DMS153 treated with DMSO at 0.1 percent for 48 hours (cell line): ENCODE measurements at regions not wholly inside any gene's neighbourhood (a gene's known extent, or its start where the extent isn't known, plus 50 kb on each side); places are given as distances from the start of the nearest gene placed in this dataset.
"Not testable (repeated sequence)": the region's sequence is repeated elsewhere in the genome, so short reads cannot be mapped to it uniquely, and the experiment has no call there.

Experiments used
- DNase-seq: peaks from one replicate; lab custom pipeline; 2025; ENCODE audit not compliant: unreplicated experiment; lab: John Stamatoyannopoulos, UW

DNA sequence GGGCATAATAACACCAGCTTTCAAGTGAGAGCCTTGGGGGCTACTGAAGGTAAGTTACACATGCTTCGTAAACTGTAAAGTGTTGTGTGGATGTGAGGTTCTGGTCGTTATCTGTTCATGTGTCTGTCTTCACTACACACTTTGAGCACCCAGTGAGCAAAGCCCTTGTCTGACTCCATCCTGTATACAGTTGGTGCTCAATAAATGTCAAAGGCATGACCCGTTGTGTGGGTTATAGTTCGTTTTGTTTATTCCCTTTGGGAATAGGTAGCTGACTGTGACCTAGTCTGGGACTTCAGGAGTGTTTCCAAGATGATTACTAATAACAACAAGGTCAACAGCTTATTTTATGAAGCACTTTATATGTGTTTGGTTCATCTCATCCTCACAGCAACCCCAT is 146.9 kb downstream of the MIAT start:
- DNase-seq: no peak

DNA sequence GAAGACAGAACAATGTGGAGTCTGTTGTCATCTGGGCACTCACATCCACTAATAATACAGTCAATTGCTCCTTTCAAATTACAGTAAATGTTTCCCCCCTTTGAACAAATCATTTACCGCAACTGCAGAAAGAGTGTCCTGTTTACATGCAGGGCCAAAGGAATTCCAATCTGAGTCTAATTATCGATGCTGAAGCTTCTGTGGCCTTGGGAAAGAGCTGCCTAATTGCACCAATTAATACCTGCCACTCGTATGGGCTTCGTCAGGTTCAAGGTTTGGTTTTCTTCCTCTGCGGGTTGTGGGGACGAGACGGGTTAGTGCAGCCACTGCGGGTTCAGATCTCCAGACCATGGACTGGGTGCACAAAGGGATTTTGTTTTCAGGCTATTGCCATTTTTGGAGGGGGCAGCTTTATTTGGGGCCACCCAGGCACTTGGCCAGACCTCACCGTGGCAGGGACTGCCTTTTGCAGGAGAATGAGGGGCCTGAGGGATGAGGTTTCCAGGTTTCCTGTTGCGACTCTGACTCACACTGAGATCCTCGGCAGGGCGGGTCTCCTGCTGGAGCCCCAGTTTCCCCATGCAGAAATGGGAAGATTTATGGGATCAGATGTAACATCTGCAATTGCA is 147.6 kb downstream of the MIAT start:
- DNase-seq: no peak

DNA sequence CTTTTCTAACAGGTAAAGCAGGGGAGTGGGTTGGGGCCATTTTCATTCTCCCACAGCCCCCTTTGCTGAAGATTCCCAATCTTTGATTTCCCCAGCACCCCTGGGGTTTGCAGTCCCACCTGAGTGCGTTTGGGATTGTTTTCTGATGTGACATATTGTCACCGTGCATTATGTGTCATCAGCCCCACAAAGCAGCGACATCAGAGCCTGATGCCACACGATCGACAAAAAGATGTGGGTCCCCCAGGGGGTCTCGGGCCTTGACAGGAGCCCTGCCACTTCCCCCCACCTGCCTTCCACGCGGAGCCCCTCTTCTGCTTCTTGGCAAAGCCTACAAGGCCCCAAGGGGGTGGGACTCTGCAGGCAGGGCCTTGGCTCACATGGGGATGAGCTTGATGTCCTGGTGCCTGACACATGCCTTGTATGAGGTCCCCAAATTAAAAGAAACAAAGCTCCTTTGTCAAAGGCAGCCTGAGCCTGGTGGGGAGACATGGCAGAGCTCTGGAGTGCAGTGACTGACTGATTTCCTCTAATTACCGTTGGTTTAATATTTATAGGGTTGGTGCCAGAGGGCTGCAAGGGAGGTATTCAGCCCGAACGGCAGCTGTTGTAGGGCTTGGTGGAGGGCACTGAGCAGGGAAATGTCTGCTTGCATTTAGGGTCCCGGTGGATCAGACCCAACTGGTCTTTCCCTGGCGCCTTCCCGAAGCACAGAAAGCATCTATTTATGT is 149.2 kb downstream of the MIAT start:
- DNase-seq: no peak

DNA sequence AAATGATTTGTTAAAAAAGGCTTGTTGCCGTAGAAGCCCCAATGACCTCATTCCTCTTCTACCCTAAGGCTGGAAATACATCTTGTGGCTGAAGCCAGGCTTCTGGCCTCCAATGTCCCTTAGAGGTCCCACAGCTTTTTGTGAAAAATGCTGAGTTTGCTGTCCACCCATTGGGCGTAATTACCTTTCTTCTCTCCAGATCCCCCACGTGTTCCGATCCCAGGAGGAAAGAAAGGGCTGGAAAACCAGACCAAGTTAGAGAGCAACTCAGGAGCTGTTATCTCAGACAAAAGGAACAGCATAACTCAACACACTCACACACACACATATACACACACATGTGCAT is 154.2 kb downstream of the MIAT start:
- no peak for DNase-seq

DNA sequence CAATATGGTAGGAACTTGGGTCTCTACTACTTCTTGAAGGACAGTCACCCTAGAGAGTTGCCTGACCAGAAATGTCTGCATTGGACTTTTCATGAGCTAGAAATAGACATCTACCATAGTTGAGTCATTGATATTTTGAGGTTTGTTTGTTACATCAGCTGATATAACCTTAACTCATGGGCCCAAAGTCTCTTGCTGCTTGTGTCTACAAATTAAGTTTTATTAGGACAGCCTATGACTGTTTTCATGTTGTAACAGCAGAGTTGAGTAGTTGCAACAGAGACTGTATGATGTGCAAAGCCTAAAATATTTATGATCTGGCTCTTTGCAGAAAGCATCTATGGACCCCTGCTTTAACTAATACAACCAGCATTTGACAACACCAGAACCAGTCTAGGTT is 155.3 kb downstream of the MIAT start:
- DNase-seq: no peak

DNA sequence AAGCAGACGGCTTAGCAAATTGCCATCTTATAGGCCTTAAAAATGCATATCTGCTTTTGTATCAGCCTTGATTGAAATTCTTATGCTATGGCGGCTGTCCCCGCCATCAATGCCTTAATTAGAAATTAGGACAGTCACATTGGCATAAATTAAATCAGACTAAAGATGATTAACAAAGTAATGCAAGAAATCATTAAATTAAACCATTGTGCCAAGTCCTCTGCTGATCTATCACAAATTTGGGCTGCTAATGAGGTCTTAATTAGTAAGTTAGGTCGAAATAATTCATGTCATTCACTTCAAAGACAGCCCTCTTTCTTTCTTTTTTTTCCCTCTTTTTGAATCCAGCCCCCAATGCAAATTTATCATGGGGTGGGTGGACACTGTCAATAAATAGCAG is 159.3 kb downstream of the MIAT start:
- no peak for DNase-seq

DNA sequence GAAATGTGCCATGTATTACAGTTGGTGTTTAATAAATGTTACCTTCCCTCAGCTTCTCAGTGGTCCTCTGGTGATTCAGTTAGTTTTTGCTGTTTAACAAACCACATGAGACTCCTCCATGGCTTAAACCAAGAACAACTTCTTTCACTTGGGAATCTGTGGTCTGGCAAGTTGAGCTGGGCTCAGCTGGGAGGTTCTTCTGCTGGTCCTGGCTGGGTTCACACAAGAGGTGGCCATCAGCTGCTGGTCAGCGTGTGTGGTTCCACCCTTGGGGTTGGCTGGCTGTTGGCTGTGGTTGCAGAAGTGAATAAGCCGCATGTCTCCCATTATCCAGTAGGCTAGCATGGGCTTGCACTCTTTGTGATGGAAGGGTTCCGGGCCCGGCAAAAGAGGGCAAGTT is 160.5 kb downstream of the MIAT start:
- DNase-seq: no peak

DNA sequence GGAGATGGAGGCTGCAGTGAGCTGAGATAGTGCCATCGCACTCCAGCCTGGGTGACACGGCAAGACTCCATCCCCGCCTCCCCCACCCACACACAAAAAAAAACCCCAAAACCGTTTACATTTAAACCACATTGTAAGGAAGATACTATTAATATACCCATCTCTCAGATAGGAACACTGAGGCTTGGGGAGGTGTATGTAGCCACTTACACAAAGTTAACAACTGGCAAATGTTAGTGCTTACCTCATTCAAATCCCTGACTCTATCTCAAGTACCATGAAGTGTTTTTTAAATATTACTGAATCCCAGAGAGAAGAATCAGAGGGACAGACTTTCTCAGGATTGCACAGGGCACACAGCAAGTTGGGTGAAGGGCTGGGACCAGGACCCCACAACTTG is 164.5 kb downstream of the MIAT start:
- DNase-seq: no peak

DNA sequence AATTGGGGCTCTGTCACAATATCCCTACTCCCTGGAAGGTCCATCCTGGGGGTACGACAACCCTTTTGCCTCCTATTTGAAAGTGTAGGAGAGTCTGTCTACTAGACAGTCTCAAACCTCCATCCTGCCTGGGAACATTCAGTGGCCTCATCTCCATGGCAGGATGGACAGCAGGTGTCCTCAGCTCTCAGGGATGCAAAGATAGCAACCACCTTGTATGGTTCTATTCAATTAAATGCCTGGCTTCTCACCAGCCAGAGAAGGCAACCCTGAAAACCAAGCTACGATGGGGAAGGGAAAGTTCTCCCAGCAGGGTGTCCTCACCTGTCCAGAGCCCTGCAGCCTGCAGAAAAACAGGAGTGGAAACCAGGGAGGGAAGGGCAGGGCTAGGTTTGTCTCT is 164.9 kb downstream of the MIAT start:
- no peak for DNase-seq

DNA sequence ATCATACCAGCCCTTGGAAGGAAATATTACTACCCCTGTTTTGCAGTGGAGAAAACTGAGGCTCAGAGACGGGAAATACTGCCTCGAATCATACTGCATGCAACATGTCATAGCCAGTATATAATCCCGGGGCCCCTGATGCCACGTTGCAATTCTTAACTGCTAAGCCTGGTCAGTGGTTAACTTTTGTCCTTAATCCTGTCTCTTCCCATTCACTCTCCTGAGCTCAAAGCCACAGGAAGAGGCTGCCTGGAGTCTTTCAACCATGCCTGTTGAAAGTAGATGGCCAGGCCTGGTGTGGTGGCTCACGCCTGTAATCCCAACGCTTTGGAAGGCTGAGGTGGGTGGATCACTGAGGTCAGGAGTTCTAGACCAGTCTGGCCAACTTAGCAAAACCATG is 166.6 kb downstream of the MIAT start:
- DNase-seq: no peak

DNA sequence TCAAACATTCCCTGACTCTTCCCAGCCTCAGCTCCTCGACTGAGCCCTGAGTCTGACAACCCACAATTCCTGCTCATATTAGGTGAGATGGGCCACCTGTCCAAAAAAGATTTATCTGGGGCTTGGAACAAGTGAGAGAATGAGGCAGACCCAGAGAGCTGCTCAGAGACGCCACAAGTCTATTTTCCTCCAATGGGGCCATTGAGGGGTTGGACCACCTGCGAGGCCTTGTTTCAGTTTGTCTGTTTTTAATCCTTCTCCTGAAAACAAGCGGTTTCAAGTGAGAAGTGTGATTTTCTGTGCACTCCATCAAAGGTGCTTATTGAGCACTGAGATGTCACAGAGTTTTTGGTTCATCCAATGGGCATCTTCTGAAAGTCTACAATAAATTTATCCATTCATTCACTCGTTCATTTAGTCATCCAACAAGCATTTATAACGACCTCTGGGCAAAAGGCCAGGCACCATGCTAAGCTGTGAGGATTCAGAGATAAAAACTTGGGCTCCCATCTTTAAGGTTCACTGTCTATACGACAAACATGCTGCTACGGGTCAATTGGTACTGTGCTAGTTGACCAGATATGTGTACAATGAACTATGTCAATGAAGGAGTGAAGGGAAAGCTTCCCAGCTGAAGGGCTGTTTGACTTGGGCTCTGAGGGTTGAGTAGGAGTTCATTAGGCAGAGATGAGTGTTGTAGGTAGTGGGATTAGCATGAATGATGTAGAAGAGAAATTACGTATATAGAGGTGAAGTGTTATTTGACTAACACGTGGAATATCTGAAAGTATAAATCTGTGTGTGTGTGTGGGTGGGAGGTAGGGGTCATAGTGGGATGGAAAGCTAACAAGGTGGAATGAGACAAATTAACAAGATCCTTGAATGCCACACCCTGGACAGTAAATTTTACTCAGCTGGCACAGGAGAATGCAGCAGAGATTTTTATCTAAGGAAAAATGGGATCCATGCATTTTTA is 168.9 kb downstream of the MIAT start:
- no peak for DNase-seq

DNA sequence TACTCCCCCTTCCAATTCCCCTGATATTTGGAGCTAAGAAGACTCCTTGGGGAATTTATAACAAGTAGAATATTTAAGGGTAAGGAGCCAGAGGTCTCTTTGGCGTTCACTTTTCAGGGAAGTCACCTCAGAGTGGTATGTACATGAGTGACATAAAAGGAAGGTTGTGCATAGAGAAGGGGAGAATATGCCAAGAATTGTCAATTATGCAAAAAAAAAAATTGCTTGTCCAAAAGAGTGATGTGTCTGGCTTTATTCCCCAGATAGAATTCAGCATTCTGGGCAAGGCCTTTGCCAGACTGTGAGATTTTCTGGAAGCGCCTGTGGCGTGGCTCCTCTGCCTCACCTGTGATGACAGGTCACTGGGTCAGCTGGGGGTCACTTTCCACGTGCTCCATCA is 170.2 kb downstream of the MIAT start:
- DNase-seq: no peak

DNA sequence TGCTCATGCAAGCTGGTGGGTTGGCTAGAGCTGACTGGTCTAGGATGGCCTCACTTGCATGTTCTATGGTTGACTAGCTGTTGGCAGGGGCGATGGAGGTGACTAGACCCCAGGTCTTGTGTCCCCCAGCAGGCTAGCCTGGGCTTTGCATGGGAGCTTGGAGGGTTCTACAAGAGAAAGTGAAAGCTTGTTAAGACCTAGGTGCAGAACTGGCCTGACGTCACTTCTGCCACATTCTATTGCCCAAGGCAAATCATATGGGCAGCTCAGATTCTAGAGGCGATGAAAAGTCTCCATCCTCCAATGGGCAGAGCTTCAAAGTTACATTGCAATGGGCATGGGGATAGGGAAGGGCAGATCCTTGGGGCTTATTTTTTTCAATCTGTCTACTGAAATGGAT is 170.9 kb downstream of the MIAT start:
- DNase-seq: no peak

DNA sequence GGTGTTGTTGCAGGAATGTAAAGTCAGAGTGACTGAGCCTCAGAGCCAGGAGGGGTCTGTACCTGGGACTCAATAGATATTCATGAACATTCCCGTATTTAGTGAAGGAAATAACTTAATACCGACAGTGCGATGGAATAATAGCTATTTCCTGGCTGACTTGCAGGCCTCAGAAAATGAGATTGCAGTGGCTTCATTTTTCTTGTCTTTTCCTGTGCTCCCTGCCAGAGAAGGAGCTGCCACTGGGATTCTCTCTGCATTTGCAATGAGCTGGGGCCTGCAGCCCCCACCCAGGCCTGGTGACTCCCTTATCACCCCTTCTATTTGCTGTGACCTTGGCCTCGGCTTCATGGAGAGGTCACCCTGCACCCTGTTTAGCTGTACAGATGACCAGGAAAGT is 173.4 kb downstream of the MIAT start:
- DNase-seq: no peak

DNA sequence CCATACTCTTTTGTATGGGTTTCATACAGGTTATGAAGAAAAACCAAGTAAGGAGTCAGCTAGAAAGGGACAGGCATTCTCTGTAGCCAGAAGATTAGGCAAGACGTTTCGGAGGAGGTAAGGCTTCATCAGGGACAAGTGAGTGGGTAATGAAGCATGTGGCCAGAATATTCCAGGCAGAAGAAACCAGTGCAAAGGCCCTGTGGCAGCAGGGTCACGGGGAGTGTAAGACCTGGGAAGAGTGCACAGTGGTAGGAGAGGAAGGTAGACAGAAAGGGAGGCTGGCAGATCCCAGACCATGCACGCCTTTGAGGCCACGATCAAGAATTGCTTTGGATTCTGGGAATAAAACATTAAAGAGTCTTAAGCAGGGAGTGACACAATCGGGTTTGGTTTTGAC is 177.6 kb downstream of the MIAT start:
- no peak for DNase-seq

DNA sequence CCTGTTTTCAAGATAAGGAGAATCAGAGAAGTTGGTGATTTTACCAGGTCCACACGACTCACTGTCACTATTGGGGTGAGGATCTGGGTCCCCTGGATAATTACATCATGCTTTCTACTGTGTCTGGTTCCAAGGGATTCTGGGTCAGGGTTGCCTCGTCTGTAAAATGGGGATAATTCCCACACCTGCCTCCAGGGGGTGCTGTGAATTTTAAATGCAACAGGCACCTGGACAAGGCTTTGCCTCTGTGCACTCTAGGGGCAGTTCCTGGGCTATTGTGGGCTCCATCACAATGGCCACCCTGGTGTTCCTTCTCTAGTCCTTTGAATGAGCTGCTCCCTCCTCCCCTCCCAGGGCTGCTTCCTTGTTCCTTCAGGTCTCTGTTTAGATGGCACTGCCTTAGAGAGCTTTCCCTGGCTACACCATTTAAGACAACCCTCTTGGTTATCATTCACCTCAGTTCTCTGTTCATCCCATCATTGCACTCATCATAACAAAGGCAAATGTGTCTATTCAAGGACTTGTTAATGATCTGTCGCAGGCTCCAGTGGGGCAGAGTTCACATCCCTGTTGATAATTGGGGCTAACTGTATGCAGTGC is 178.6 kb downstream of the MIAT start:
- DNase-seq: no peak

DNA sequence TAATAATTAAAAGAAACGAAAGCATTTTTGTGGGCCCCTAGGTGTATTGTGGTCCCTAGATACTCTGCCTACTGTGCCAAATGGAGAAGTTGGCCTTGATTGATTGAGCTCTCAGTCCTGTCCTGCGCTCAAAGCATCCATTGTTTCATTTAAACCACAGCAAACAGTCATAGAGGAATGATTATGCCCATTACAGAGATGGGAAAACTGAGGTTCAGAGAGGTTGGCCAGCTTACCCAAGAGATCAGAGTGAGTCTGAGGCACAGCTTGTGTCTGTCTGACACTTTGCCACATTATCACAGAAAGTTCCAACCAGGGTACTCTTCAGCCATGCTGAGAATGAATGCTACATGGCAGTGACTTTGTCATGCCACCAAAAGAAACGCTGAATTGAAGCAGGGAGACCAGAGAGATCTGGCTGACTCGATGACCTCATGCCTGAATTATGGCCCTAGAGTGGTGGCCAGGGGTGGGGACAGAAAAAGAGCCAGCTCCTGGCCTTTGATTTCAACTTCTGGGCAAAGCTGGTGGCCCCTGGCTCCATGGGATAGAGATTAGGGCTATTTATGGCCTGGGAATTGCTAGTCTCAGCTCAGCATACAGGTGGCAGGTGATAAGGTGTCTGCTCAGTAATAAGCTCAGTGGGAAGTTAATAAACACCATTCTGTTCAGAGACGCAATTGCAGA is 180.5 kb downstream of the MIAT start:
- DNase-seq: no peak

DNA sequence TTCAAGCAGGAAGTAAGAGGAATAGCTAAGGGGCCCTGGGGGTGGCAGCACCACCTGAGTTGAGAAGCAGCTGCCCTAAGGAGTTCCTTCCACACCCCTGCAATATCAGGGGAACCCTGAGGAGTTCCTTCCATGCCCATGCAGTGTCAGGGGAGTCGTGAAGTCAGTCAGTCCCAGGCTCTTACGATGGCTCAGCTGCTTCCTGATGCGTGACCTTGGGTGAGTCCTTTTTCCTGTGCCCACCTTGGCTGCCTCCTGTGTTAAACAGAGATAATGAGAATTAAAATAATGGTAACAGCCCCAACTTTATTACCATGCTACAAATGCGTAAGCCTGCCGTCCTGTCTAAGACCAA is 181.1 kb downstream of the MIAT start:
- no peak for DNase-seq

DNA sequence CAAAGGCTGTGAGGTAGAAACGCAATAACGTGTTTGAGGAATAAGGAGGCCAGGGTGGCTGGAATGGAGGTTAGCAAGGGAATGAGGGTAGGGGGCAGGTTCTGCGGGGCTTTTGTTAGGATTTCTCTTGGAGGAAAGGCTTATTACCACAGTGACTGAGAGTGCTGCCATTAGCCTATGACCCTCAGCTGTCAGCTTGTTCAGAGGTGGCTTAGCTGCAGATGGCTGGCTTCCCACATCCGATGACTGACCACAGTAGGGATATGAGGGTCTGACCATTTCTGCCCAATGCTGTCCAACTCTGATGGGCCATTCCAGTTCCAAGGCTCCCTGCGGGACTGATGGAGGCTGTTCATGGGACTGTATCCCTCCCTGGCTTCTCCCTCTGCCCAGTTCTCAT is 181.8 kb downstream of the MIAT start:
- no peak for DNase-seq

DNA sequence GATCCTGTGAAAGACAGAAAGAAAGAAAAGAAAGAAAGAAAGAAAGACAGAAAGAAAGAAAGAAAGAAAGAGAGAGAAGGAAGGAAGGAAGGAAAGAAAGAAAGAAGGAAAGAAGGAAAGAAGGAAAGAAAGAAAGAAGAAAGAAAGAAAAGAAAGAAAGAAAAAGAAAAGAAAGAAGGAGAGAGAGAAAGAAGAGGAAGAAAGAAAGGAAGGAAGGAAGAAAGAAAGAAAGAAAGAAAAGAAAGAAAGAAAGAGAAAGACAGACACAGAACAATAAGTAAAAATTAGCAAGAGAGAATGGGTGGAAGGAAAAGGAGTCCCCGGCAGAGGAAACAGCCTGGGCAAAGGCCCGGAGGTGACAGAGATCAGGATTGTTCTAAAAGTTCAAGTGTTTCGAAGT is 183.4 kb downstream of the MIAT start:
- not testable (repeated sequence) for DNase-seq

DNA sequence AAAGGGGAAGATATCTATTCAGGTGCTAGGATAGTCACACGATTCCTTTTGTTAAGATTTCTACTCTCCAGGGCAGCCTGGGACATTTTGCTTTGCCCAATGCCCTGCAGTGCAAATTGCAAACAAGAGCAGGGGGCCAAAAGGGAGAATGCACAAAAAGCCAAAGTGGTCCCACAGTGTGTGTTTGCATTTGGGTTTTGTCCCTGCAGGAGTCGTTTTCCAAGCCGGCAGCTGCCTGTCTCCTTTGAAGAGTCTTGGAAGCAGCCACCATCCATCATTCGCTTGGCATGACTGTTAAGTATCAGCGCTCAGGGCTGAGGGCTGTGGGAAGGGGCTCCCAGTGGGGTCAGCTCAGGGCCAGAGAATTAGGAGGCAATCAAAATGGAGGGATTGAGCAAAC is 184.7 kb downstream of the MIAT start:
- DNase-seq: no peak
